HFFc6 (cell line): ENCODE measurements at regions not wholly inside any gene's neighbourhood (a gene's known extent, or its start where the extent isn't known, plus 50 kb on each side); places are given as distances from the start of the nearest gene placed in this dataset.
"Not testable (repeated sequence)": the region's sequence is repeated elsewhere in the genome, so short reads cannot be mapped to it uniquely, and the experiment has no call there.

ENCODE experiments used
- DNase-seq: peaks from one replicate; pipeline ENCODE4 v3.0.0-alpha.2; 2018
- H3K27ac Mint-ChIP-seq: 2 replicates; pipeline ENCODE4 v1.8.0; 2020; ENCODE audit warnings: mild to moderate bottlenecking, mixed read lengths
- H3K27me3 Mint-ChIP-seq: 2 replicates; pipeline ENCODE4 v1.8.0; 2021; ENCODE audit warnings: mild to moderate bottlenecking, moderate library complexity, mixed read lengths; ENCODE audit not compliant: insufficient read depth
- H3K36me3 Mint-ChIP-seq: 2 replicates; pipeline ENCODE4 v1.8.0; 2021; ENCODE audit warnings: low read depth, mixed read lengths
- H3K4me1 Mint-ChIP-seq: 2 replicates; pipeline ENCODE4 v1.8.0; 2020; ENCODE audit warnings: low read depth, mixed read lengths
- H3K4me3 Mint-ChIP-seq: 2 replicates; pipeline ENCODE4 v1.8.0; 2020; ENCODE audit warnings: mild to moderate bottlenecking, moderate library complexity, mixed read lengths
- H3K9me3 Mint-ChIP-seq: 2 replicates; pipeline ENCODE4 v1.8.0; 2020; ENCODE audit warnings: mild to moderate bottlenecking, mixed read lengths
- TF ChIP-seq, protein P1 (sequence below): fragments of 200-600 bp; sonication (generic); IDR thresholded peaks from 2 replicates; pipeline ENCODE4 v1.5.0; 2021; ENCODE audit warnings: antibody characterized with exemption, mild to moderate bottlenecking

DNA sequence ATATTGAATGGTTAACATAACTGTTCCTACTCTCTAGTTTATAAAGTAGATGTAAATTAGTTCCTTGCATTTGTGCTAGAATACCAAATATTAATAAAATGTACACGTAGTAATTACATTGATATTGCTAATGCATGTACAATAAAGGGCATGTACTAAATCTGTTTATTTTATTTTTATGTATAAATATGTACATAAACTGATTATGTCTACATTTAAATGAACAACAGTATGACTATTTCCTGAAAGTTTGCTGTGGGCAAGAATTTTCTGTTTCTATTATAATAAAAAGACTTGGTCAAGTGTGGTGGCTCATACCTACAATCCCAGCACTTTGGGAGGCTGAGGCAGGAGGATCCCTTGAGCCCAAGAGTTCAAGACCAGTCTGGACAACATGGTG, 257.2 kb upstream of the FOXN3 start:
- peaks cover 22% of the 10 kb centered on the region for H3K4me1 Mint-ChIP-seq
- DNase-seq: no peak
- H3K27ac Mint-ChIP-seq: no peak overlapping the region
- no peaks in the 10 kb centered on the region for H3K27me3 Mint-ChIP-seq
- H3K4me3 Mint-ChIP-seq: no peak overlapping the region
- no peaks in the 10 kb centered on the region for H3K36me3 Mint-ChIP-seq
- TF ChIP-seq, protein P1, sequence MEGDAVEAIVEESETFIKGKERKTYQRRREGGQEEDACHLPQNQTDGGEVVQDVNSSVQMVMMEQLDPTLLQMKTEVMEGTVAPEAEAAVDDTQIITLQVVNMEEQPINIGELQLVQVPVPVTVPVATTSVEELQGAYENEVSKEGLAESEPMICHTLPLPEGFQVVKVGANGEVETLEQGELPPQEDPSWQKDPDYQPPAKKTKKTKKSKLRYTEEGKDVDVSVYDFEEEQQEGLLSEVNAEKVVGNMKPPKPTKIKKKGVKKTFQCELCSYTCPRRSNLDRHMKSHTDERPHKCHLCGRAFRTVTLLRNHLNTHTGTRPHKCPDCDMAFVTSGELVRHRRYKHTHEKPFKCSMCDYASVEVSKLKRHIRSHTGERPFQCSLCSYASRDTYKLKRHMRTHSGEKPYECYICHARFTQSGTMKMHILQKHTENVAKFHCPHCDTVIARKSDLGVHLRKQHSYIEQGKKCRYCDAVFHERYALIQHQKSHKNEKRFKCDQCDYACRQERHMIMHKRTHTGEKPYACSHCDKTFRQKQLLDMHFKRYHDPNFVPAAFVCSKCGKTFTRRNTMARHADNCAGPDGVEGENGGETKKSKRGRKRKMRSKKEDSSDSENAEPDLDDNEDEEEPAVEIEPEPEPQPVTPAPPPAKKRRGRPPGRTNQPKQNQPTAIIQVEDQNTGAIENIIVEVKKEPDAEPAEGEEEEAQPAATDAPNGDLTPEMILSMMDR: no peak
- H3K9me3 Mint-ChIP-seq: no peaks in the 10 kb centered on the region

DNA sequence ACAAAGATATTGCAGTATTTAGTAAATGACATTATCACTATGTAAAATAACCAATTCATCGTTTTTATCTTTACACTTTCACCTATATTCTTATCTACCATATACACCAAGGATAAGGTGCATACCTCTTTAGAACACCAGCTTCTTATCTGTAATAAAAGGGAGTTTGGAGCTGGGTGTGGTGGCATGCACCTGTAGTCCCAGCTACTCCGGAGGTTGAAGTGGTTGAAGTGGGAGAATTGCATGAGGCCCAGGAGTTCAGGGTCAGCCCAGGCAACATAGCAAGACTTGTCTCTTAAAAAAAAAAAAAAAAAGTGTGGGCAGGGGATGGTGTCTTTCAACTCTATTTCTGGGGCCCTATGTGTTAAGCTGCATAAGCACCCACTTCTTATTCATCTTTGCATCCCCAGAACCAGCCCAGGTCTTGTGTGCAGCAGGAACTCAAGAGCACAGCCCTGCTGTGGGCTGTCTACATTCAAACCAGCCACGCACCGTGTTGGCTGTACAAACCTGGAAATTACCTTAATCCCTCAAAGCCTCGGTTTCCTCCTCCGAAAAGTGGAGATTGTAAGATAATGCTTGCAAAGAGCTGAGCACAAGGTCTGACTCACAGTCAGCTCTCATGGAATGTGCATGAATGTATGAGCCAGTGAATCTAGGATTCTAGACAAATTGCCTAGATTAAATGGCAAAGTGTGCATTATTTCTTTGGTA, 256.6 kb upstream of the FOXN3 start:
- Mint-ChIP-seq H3K36me3 (no peaks in the 10 kb centered on the region), H3K27ac (no peak overlapping the region), H3K4me3 (no peak overlapping the region), H3K27me3 (no peaks in the 10 kb centered on the region), H3K9me3 (no peaks in the 10 kb centered on the region), H3K4me1 (peaks cover 24% of the 10 kb centered on the region)
- DNase-seq: peak; percentile 62
- TF ChIP-seq, protein P1: no peak

DNA sequence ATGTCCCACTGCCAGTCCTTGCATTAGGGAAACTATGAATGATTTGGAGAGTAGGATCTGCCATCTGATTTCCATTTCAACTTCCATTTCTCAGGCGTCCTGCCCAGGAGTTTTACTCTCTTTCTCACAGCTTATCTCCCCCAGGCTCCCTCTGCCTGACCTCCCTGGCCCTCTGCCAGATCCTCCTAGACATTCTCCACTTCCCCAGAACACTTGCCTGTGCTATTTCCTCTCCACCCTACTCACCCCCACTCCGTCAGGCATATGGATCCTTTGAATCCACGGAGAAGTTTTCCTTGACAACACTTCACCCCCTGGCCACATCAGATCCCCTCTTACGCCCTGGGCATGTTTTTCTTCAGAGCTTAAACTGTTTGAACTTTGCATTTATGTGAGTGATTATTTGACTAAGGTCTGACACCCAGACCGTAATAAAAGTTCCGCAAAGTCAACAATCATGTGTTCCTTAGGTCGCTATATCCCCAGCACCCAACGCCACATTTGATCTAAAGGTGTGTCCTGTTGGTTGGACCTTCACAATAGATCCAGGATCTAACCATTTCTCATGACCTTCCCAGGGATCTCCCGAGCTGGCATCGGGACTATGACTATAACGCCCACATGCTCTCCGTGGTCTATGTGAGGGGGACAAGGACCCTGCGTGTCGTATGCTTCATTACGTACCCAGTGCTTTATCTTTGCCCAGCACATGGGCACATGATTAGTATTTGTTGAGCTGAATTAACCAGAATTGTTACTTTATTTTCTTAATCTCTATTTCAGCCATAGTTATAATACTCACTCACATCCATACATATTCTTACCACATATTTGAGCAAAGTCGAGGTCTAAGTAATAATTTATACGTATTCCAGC, 255.8 kb upstream of the FOXN3 start:
- Mint-ChIP-seq H3K9me3 (no peaks in the 10 kb centered on the region), H3K36me3 (no peaks in the 10 kb centered on the region), H3K27ac (no peak overlapping the region), H3K4me3 (no peak overlapping the region), H3K4me1 (peaks cover 32% of the 10 kb centered on the region), H3K27me3 (no peaks in the 10 kb centered on the region; the same call in 1 of the 2 replicates)
- no peak for DNase-seq
- TF ChIP-seq, protein P1: no peak

DNA sequence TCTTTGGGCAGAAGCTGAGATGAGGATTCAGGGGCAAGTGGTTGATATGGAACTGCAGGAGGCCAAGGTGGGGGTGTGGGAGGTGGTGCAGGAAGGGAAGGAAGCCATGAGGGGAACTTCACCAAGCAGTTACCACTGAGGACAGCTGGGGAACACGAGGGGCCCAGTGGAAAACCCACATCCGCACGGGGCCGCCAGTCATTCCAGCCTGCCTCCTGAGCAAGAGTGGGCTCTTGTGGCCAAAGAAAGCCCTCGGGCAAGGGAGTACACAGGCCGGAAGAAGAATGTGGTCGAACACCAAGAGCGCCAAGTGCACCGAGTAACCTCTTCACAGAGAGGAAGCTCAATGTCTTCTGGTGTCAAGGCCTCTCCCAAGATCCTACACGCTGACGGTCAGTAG, 252.2 kb upstream of the FOXN3 start:
- H3K36me3 Mint-ChIP-seq: peaks cover 9% of the 10 kb centered on the region; the same call in 1 of the 2 replicates
- H3K9me3 Mint-ChIP-seq: peaks cover 8% of the 10 kb centered on the region; the same call in 1 of the 2 replicates
- no peak overlapping the region for H3K4me3 Mint-ChIP-seq
- no peak for DNase-seq
- H3K27me3 Mint-ChIP-seq: no peaks in the 10 kb centered on the region; the same call in 1 of the 2 replicates
- no peak overlapping the region for H3K27ac Mint-ChIP-seq
- H3K4me1 Mint-ChIP-seq: peaks cover 37% of the 10 kb centered on the region
- TF ChIP-seq, protein P1: no peak

DNA sequence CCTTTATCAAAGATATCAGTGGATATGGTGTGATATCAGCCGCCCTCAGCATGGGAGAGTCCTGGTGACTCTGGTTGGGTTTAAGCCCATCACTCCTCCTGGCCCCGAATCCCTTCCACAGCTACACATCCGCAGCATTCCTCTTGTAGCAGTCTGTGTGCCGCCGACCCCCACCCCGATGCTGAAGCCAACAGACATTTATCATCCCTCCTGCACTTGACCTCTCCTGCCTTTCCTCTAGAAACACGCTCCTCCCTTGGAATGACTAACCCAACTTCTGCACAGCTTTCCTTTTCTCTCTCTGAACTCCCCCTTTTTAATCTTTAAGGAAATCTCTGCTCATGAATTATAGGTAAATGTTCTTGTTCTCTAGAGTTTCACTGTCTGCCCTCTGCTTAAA, 250.9 kb upstream of the FOXN3 start:
- DNase-seq: peak; percentile 2
- peaks cover 8% of the 10 kb centered on the region; the same call in 1 of the 2 replicates for H3K9me3 Mint-ChIP-seq
- no peak overlapping the region for H3K27ac Mint-ChIP-seq
- TF ChIP-seq, protein P1: no peak
- peak overlapping the region; percentile 4; the same call in 1 of the 2 replicates for H3K4me3 Mint-ChIP-seq
- H3K36me3 Mint-ChIP-seq: peaks cover 9% of the 10 kb centered on the region; the same call in 1 of the 2 replicates
- peaks cover 25% of the 10 kb centered on the region for H3K4me1 Mint-ChIP-seq
- H3K27me3 Mint-ChIP-seq: no peaks in the 10 kb centered on the region; the same call in 1 of the 2 replicates

DNA sequence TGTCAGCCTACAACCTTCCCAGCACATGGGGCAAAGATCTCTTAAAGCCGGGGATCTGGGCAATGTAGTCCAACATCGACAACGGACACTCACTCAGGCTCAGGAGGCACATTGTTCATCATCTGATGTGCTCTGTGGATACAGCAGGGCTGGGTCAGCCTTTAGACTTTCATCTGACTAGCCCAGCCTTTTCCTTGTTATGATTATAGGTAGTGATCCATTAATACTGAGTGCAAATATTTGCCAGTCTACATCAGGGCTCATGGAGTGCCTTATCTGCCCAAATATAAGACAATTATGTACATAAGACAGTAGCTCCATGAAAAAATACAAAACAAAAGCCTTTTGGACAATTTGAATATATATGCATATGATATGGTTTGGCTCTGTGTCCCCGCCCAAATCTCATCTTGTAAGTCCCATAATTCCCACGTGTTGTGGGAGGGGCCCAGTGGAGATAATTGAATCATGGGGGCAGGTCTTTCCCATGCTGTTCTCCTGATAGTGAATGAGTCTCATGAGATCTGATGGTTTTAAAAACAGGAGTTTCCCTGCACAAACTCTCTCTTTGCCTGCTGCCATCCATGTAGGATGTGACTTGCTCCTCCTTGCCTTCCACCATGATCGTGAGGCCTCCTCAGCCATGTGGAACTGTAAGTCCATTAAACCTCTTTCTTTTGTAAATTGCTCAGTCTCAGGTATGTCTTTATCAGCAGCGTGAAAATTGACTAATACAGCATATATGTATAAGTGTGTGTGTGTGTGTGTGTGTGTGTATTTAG, 248.5 kb upstream of the FOXN3 start:
- DNase-seq, H3K36me3 Mint-ChIP-seq, H3K27me3 Mint-ChIP-seq, H3K9me3 Mint-ChIP-seq, H3K4me3 Mint-ChIP-seq, H3K27ac Mint-ChIP-seq: not testable (repeated sequence)
- peaks cover 19% of the 10 kb centered on the region for H3K4me1 Mint-ChIP-seq
